Hepatic stellate cell (primary cell): ENCODE measurements at regions not wholly inside any gene's neighbourhood (a gene's known extent, or its start where the extent isn't known, plus 50 kb on each side); places are given as distances from the start of the nearest gene placed in this dataset.
"Not testable (repeated sequence)": the region's sequence is repeated elsewhere in the genome, so short reads cannot be mapped to it uniquely, and the experiment has no call there.

Experiments
- DNase-seq: peaks from one replicate; pipeline ENCODE4 v3.0.0; 2011; ENCODE audit warnings: low spot score

GRCh38 chr3:98644168-98644567 is 50.8 kb upstream of the CPOX start:
- DNase-seq, result no peak

GRCh38 chr3:98645039-98645438 is 51.6 kb upstream of the CPOX start:
- DNase-seq, result no peak

- DNase-seq, result no peak
Observed at GRCh38 chr3:98646680-98647079, 53.3 kb upstream of the CPOX start.

- DNase-seq, result no peak
Observed at GRCh38 chr3:98647197-98647596, 53.8 kb upstream of the CPOX start.

- DNase-seq, result no peak
Observed at GRCh38 chr3:98650971-98651779, 57.8 kb upstream of the CPOX start.

- no peak for DNase-seq
Observed at GRCh38 chr3:98651780-98652077, 58.3 kb upstream of the CPOX start.

GRCh38 chr3:98655666-98656065 is 62.3 kb upstream of the CPOX start:
- DNase-seq, result peak; percentile 67

GRCh38 chr3:98657457-98657856 is 64.0 kb upstream of the CPOX start:
- DNase-seq, result no peak

GRCh38 chr3:98662699-98663098 is 69.3 kb upstream of the CPOX start:
- no peak for DNase-seq

- no peak for DNase-seq
Observed at GRCh38 chr3:98670020-98670419, 76.6 kb upstream of the CPOX start.

- DNase-seq, result no peak
Observed at GRCh38 chr3:98679986-98680385, 83.2 kb upstream of the ST3GAL6 start.

GRCh38 chr3:98680723-98681122 is 82.4 kb upstream of the ST3GAL6 start:
- no peak for DNase-seq

GRCh38 chr3:98681486-98681885 is 81.7 kb upstream of the ST3GAL6 start:
- no peak for DNase-seq

GRCh38 chr3:98682391-98682790 is 80.7 kb upstream of the ST3GAL6 start:
- not testable (repeated sequence) for DNase-seq

GRCh38 chr3:98688363-98688762 is 74.8 kb upstream of the ST3GAL6 start:
- DNase-seq, result no peak

GRCh38 chr3:98690876-98691275 is 72.3 kb upstream of the ST3GAL6 start:
- DNase-seq, result no peak

- no peak for DNase-seq
Observed at GRCh38 chr3:98691897-98692296, 71.2 kb upstream of the ST3GAL6 start.

- DNase-seq, result no peak
Observed at GRCh38 chr3:98692787-98693473, 70.2 kb upstream of the ST3GAL6 start.

- DNase-seq, result no peak
Observed at GRCh38 chr3:98695796-98696195, 67.3 kb upstream of the ST3GAL6 start.

- not testable (repeated sequence) for DNase-seq
Observed at GRCh38 chr3:98696296-98696695, 66.8 kb upstream of the ST3GAL6 start.

GRCh38 chr3:98697225-98697624 is 65.9 kb upstream of the ST3GAL6 start:
- DNase-seq, result no peak

GRCh38 chr3:98699132-98699531 is 64.0 kb upstream of the ST3GAL6 start:
- no peak for DNase-seq

- no peak for DNase-seq
Observed at GRCh38 chr3:98701071-98701675, 62.0 kb upstream of the ST3GAL6 start.
